GM10266 (cell line): ENCODE measurements at regions not wholly inside any gene's neighbourhood (a gene's known extent, or its start where the extent isn't known, plus 50 kb on each side); places are given as distances from the start of the nearest gene placed in this dataset.

Experiments
- DNase-seq: peaks from one replicate; pipeline ENCODE4 v3.0.0; 2012; ENCODE audit errors: extremely low spot score
- CTCF ChIP-seq: IDR thresholded peaks from 2 replicates; pipeline ENCODE4 v1.5.1; 2012; ENCODE audit warnings: mild to moderate bottlenecking, low read depth; ENCODE audit not compliant: control insufficient read depth, insufficient read depth; ENCODE audit errors: missing control alignments

- TF ChIP-seq CTCF = no peak
These were observed 160.6 kb downstream of the IRF8 start for GRCh38 chr16:86059253-86060171.

GRCh38 chr16:86060381-86061317 lies 161.7 kb downstream of the IRF8 start:
- TF ChIP-seq CTCF = no peak
- DNase-seq = no peak

More at GRCh38 chr16:86059253-86060171, 160.6 kb downstream of the IRF8 start:
- no peak for DNase-seq

- TF ChIP-seq CTCF = no peak
- no peak for DNase-seq
These were observed 162.3 kb downstream of the IRF8 start for GRCh38 chr16:86061318-86061695.

GRCh38 chr16:86061721-86062120 lies 162.8 kb downstream of the IRF8 start:
- DNase-seq = no peak
- no peak for TF ChIP-seq CTCF

- no peak for TF ChIP-seq CTCF
- DNase-seq = no peak
These were observed 163.5 kb downstream of the IRF8 start for GRCh38 chr16:86062271-86062965.

- no peak for DNase-seq
- no peak for TF ChIP-seq CTCF
These were observed 164.9 kb downstream of the IRF8 start for GRCh38 chr16:86063760-86064405.
